ENCODE measurements at regions not wholly inside any gene's neighbourhood (a gene's known extent, or its start where the extent isn't known, plus 50 kb on each side); places are given as distances from the start of the nearest gene placed in this dataset.

- no peak for FAIRE-seq
- no peaks in the 10 kb centered on the region for H3K4me1 ChIP-seq (ENCODE audit: control insufficient read depth in 3 of 3, insufficient read depth in 2 of 3, low read depth in 1 of 3, low read length in 2 of 3)
- no peak overlapping the region for H3K27ac ChIP-seq (ENCODE audit: low read depth in 1 of 3, low read length in 2 of 3)
Measured at GRCh38 chr3:141669434-141669833, 68.7 kb upstream of the RNF7 start.

GRCh38 chr3:141677701-141678100 is 60.4 kb upstream of the RNF7 start:
- Histone ChIP-seq H3K36me3 (ENCODE audit: control insufficient read depth in 3 of 3, insufficient read depth in 2 of 3, low read depth in 1 of 3, low read length in 3 of 3) (no peaks in the 10 kb centered on the region), H3K9me3 (ENCODE audit: control insufficient read depth in 2 of 2, insufficient read depth in 1 of 2, low read depth in 1 of 2, low read length in 1 of 2) (no peaks in the 10 kb centered on the region), H3K27me3 (ENCODE audit: control insufficient read depth in 3 of 3, insufficient read depth in 3 of 3, low read length in 3 of 3) (no peaks in the 10 kb centered on the region), H3K27ac (ENCODE audit: low read depth in 1 of 3, low read length in 2 of 3) (no peak overlapping the region), H3K4me1 (ENCODE audit: control insufficient read depth in 3 of 3, insufficient read depth in 2 of 3, low read depth in 1 of 3, low read length in 2 of 3) (no peaks in the 10 kb centered on the region), H3K4me3 (ENCODE audit: low read depth in 1 of 3, low read length in 3 of 3) (no peak overlapping the region)
- DNase-seq (no peak), FAIRE-seq (no peak)

More at GRCh38 chr3:141669434-141669833, 68.7 kb upstream of the RNF7 start:
- Histone ChIP-seq H3K36me3 (ENCODE audit: control insufficient read depth in 3 of 3, insufficient read depth in 2 of 3, low read depth in 1 of 3, low read length in 3 of 3) (no peaks in the 10 kb centered on the region), H3K4me3 (ENCODE audit: low read depth in 1 of 3, low read length in 3 of 3) (no peak overlapping the region), H3K9me3 (ENCODE audit: control insufficient read depth in 2 of 2, insufficient read depth in 1 of 2, low read depth in 1 of 2, low read length in 1 of 2) (peaks cover 0 to 22% of the 10 kb centered on the region in 2 donors), H3K27me3 (ENCODE audit: control insufficient read depth in 3 of 3, insufficient read depth in 3 of 3, low read length in 3 of 3) (no peaks in the 10 kb centered on the region)
- DNase-seq, result no peak

GRCh38 chr3:141680620-141681389 is 57.3 kb upstream of the RNF7 start:
- Histone ChIP-seq H3K4me3 (ENCODE audit: low read depth in 1 of 3, low read length in 3 of 3) (no peak overlapping the region), H3K36me3 (ENCODE audit: control insufficient read depth in 3 of 3, insufficient read depth in 2 of 3, low read depth in 1 of 3, low read length in 3 of 3) (no peaks in the 10 kb centered on the region), H3K27me3 (ENCODE audit: control insufficient read depth in 3 of 3, insufficient read depth in 3 of 3, low read length in 3 of 3) (no peaks in the 10 kb centered on the region), H3K27ac (ENCODE audit: low read depth in 1 of 3, low read length in 2 of 3) (peak overlapping the region in 1 of 3 donors; percentile 2), H3K4me1 (ENCODE audit: control insufficient read depth in 3 of 3, insufficient read depth in 2 of 3, low read depth in 1 of 3, low read length in 2 of 3) (no peaks in the 10 kb centered on the region), H3K9me3 (ENCODE audit: control insufficient read depth in 2 of 2, insufficient read depth in 1 of 2, low read depth in 1 of 2, low read length in 1 of 2) (no peaks in the 10 kb centered on the region)
- peak; percentile 16 to 19 for DNase-seq
- WGBS, 3 donors, result 59 to 67% (median 60%) methylated on average over 2 of the region's 2 CpGs
- no peak for FAIRE-seq

- H3K27me3 ChIP-seq (ENCODE audit: control insufficient read depth in 3 of 3, insufficient read depth in 3 of 3, low read length in 3 of 3), result no peaks in the 10 kb centered on the region
- peaks cover 0 to 3% (median 0%) of the 10 kb centered on the region in 3 donors for H3K4me1 ChIP-seq (ENCODE audit: control insufficient read depth in 3 of 3, insufficient read depth in 2 of 3, low read depth in 1 of 3, low read length in 2 of 3)
- no peak overlapping the region for H3K27ac ChIP-seq (ENCODE audit: low read depth in 1 of 3, low read length in 2 of 3)
- FAIRE-seq (no peak), DNase-seq (no peak)
- no peaks in the 10 kb centered on the region for H3K9me3 ChIP-seq (ENCODE audit: control insufficient read depth in 2 of 2, insufficient read depth in 1 of 2, low read depth in 1 of 2, low read length in 1 of 2)
- H3K36me3 ChIP-seq (ENCODE audit: control insufficient read depth in 3 of 3, insufficient read depth in 2 of 3, low read depth in 1 of 3, low read length in 3 of 3), result no peaks in the 10 kb centered on the region
- WGBS, 3 donors, result 33 to 48% (median 46%) methylated on average over 4 of the region's 4 CpGs
- H3K4me3 ChIP-seq (ENCODE audit: low read depth in 1 of 3, low read length in 3 of 3), result no peak overlapping the region
Measured at GRCh38 chr3:141681390-141681780, 56.7 kb upstream of the RNF7 start.

GRCh38 chr3:141682007-141682406 is 56.1 kb upstream of the RNF7 start:
- FAIRE-seq, result no peak
- no peaks in the 10 kb centered on the region for H3K36me3 ChIP-seq (ENCODE audit: control insufficient read depth in 3 of 3, insufficient read depth in 2 of 3, low read depth in 1 of 3, low read length in 3 of 3)
- no peak overlapping the region for H3K4me3 ChIP-seq (ENCODE audit: low read depth in 1 of 3, low read length in 3 of 3)
- no peak for DNase-seq
- H3K4me1 ChIP-seq (ENCODE audit: control insufficient read depth in 3 of 3, insufficient read depth in 2 of 3, low read depth in 1 of 3, low read length in 2 of 3), result peaks cover 0 to 3% (median 0%) of the 10 kb centered on the region in 3 donors
- H3K27ac ChIP-seq (ENCODE audit: low read depth in 1 of 3, low read length in 2 of 3), result no peak overlapping the region
- H3K9me3 ChIP-seq (ENCODE audit: control insufficient read depth in 2 of 2, insufficient read depth in 1 of 2, low read depth in 1 of 2, low read length in 1 of 2), result no peaks in the 10 kb centered on the region
- no peaks in the 10 kb centered on the region for H3K27me3 ChIP-seq (ENCODE audit: control insufficient read depth in 3 of 3, insufficient read depth in 3 of 3, low read length in 3 of 3)
- 73 to 96% (median 75%) methylated on average over 3 of the region's 3 CpGs for WGBS, 3 donors

- 89 to 95% (median 94%) methylated on average over 9 of the region's 9 CpGs for WGBS, 3 donors
- no peak for FAIRE-seq
Measured at GRCh38 chr3:141682921-141683320, 55.2 kb upstream of the RNF7 start.

GRCh38 chr3:141684758-141685157 is 53.3 kb upstream of the RNF7 start:
- FAIRE-seq (no peak), DNase-seq (no peak)
- Histone ChIP-seq H3K27me3 (ENCODE audit: control insufficient read depth in 3 of 3, insufficient read depth in 3 of 3, low read length in 3 of 3) (no peaks in the 10 kb centered on the region), H3K36me3 (ENCODE audit: control insufficient read depth in 3 of 3, insufficient read depth in 2 of 3, low read depth in 1 of 3, low read length in 3 of 3) (no peaks in the 10 kb centered on the region), H3K4me1 (ENCODE audit: control insufficient read depth in 3 of 3, insufficient read depth in 2 of 3, low read depth in 1 of 3, low read length in 2 of 3) (peaks cover 0 to 3% (median 0%) of the 10 kb centered on the region in 3 donors), H3K27ac (ENCODE audit: low read depth in 1 of 3, low read length in 2 of 3) (no peak overlapping the region), H3K4me3 (ENCODE audit: low read depth in 1 of 3, low read length in 3 of 3) (no peak overlapping the region), H3K9me3 (ENCODE audit: control insufficient read depth in 2 of 2, insufficient read depth in 1 of 2, low read depth in 1 of 2, low read length in 1 of 2) (no peaks in the 10 kb centered on the region)
- 87 to 100% (median 98%) methylated on average over 1 of the region's 1 CpG for WGBS, 3 donors

More at GRCh38 chr3:141682921-141683320, 55.2 kb upstream of the RNF7 start:
- no peaks in the 10 kb centered on the region for H3K9me3 ChIP-seq (ENCODE audit: control insufficient read depth in 2 of 2, insufficient read depth in 1 of 2, low read depth in 1 of 2, low read length in 1 of 2)
- DNase-seq, result no peak
- no peaks in the 10 kb centered on the region for H3K27me3 ChIP-seq (ENCODE audit: control insufficient read depth in 3 of 3, insufficient read depth in 3 of 3, low read length in 3 of 3)
- peaks cover 0 to 3% (median 0%) of the 10 kb centered on the region in 3 donors for H3K4me1 ChIP-seq (ENCODE audit: control insufficient read depth in 3 of 3, insufficient read depth in 2 of 3, low read depth in 1 of 3, low read length in 2 of 3)
- no peak overlapping the region for H3K4me3 ChIP-seq (ENCODE audit: low read depth in 1 of 3, low read length in 3 of 3)
- H3K36me3 ChIP-seq (ENCODE audit: control insufficient read depth in 3 of 3, insufficient read depth in 2 of 3, low read depth in 1 of 3, low read length in 3 of 3), result no peaks in the 10 kb centered on the region
- H3K27ac ChIP-seq (ENCODE audit: low read depth in 1 of 3, low read length in 2 of 3), result no peak overlapping the region

- Histone ChIP-seq H3K36me3 (ENCODE audit: control insufficient read depth in 3 of 3, insufficient read depth in 2 of 3, low read depth in 1 of 3, low read length in 3 of 3) (no peaks in the 10 kb centered on the region), H3K9me3 (ENCODE audit: control insufficient read depth in 2 of 2, insufficient read depth in 1 of 2, low read depth in 1 of 2, low read length in 1 of 2) (no peaks in the 10 kb centered on the region), H3K27me3 (ENCODE audit: control insufficient read depth in 3 of 3, insufficient read depth in 3 of 3, low read length in 3 of 3) (no peaks in the 10 kb centered on the region), H3K4me1 (ENCODE audit: control insufficient read depth in 3 of 3, insufficient read depth in 2 of 3, low read depth in 1 of 3, low read length in 2 of 3) (peaks cover 0 to 3% (median 0%) of the 10 kb centered on the region in 3 donors), H3K27ac (ENCODE audit: low read depth in 1 of 3, low read length in 2 of 3) (peak overlapping the region; percentile 8 to 65 (median 59)), H3K4me3 (ENCODE audit: low read depth in 1 of 3, low read length in 3 of 3) (peak overlapping the region in 2 of 3 donors; percentile 5 to 51)
- FAIRE-seq (no peak), DNase-seq (peak; percentile 50 to 89)
- 11 to 28% (median 26%) methylated on average over 8 of the region's 8 CpGs for WGBS, 3 donors
Measured at GRCh38 chr3:141686466-141687291, 51.4 kb upstream of the RNF7 start.
